ENCODE measurements at regions not wholly inside any gene's neighbourhood (a gene's known extent, or its start where the extent isn't known, plus 50 kb on each side); places are given as distances from the start of the nearest gene placed in this dataset.

GRCh38 chr10:90447831-90448230 is 410.0 kb downstream of the HTR7 start:
- Histone ChIP-seq H3K4me3 (no peak overlapping the region), H3K36me3 (no peaks in the 10 kb centered on the region), H3K9me3 (no peaks in the 10 kb centered on the region), H3K27ac (no peak overlapping the region), H3K27me3 (no peaks in the 10 kb centered on the region), H3K9ac (ENCODE audit: low read depth in 2 of 2, low read length in 2 of 2) (no peak overlapping the region), H3K4me1 (no peaks in the 10 kb centered on the region)
- no peak for DNase-seq
- TF ChIP-seq CTCF (IDR thresholded peaks at IDR 0.05): no peak
- intact Hi-C loops (cut with DNase I): no loop called here

GRCh38 chr10:90450797-90451196 is 407.0 kb downstream of the HTR7 start:
- no peak overlapping the region for H3K4me3 ChIP-seq
- no peak for DNase-seq
- no peak overlapping the region for H3K9ac ChIP-seq (ENCODE audit: low read depth in 2 of 2, low read length in 2 of 2)
- no peak for TF ChIP-seq CTCF (IDR thresholded peaks at IDR 0.05)
- H3K27me3 ChIP-seq: no peaks in the 10 kb centered on the region
- no peaks in the 10 kb centered on the region for H3K9me3 ChIP-seq
- no peaks in the 10 kb centered on the region for H3K4me1 ChIP-seq
- no peaks in the 10 kb centered on the region for H3K36me3 ChIP-seq
- intact Hi-C loops (cut with DNase I): no loop called here
- no peak overlapping the region for H3K27ac ChIP-seq

GRCh38 chr10:90451283-90451682 is 406.6 kb downstream of the HTR7 start:
- Histone ChIP-seq H3K4me3 (no peak overlapping the region), H3K27ac (no peak overlapping the region), H3K27me3 (no peaks in the 10 kb centered on the region), H3K4me1 (no peaks in the 10 kb centered on the region), H3K9me3 (no peaks in the 10 kb centered on the region), H3K9ac (ENCODE audit: low read depth in 2 of 2, low read length in 2 of 2) (no peak overlapping the region), H3K36me3 (no peaks in the 10 kb centered on the region)
- no peak for TF ChIP-seq CTCF (IDR thresholded peaks at IDR 0.05)
- no peak for DNase-seq
- intact Hi-C loops (cut with DNase I): no loop called here

GRCh38 chr10:90458054-90458453 is 399.8 kb downstream of the HTR7 start:
- no peak for TF ChIP-seq CTCF (IDR thresholded peaks at IDR 0.05)
- H3K4me3 ChIP-seq: no peak overlapping the region
- no peak overlapping the region for H3K27ac ChIP-seq
- H3K9me3 ChIP-seq: no peaks in the 10 kb centered on the region
- no peaks in the 10 kb centered on the region for H3K4me1 ChIP-seq
- no peak overlapping the region for H3K9ac ChIP-seq (ENCODE audit: low read depth in 2 of 2, low read length in 2 of 2)
- H3K27me3 ChIP-seq: no peaks in the 10 kb centered on the region
- no peaks in the 10 kb centered on the region for H3K36me3 ChIP-seq
- DNase-seq: no peak
- intact Hi-C loops (cut with DNase I): no loop called here

DNA sequence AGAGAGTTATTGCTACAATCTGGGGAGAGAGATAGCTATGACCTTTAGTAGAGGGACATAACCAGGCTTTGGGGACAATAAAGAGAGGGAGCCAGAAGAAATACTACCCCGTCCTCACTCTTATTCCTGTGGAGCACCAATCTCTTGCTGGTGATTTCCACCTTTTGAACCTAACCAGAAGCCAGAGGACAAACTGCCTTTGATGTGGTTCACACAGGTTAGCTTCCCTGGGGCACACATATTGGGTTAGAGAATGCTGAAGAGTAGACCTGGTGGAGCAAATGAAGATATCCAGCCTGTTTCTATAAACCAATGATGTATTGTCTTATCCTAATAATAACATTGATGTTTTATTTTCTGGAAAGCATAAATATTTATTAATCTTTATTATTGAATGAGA is 399.3 kb downstream of the HTR7 start:
- H3K9me3 ChIP-seq: no peaks in the 10 kb centered on the region

More for the DNA sequence above, 399.3 kb downstream of the HTR7 start:
- Histone ChIP-seq H3K4me3 (no peak overlapping the region), H3K27ac (no peak overlapping the region), H3K27me3 (no peaks in the 10 kb centered on the region), H3K9ac (ENCODE audit: low read depth in 2 of 2, low read length in 2 of 2) (no peak overlapping the region), H3K4me1 (no peaks in the 10 kb centered on the region), H3K36me3 (no peaks in the 10 kb centered on the region)
- intact Hi-C loops (cut with DNase I): no loop called here
- TF ChIP-seq CTCF (IDR thresholded peaks at IDR 0.05): no peak
- DNase-seq: no peak
